ENCODE measurements at regions not wholly inside any gene's neighbourhood (a gene's known extent, or its start where the extent isn't known, plus 50 kb on each side); places are given as distances from the start of the nearest gene placed in this dataset.

GRCh38 chr4:155573126-155573525 lies 93.5 kb upstream of the GUCY1A1 start:
- Histone ChIP-seq H3K4me1 (no peaks in the 10 kb centered on the region), H3K27ac (no peak overlapping the region), H3K27me3 (no peaks in the 10 kb centered on the region), H3K36me3 (no peaks in the 10 kb centered on the region), H3K9me3 (no peaks in the 10 kb centered on the region), H3K4me3 (no peak overlapping the region)
- WGBS, 2 donors (ENCODE audit: low coverage in 1 of 2) = 70 to 89% methylated on average over 2 to 3 of the region's 5 CpGs
- ATAC-seq = no peak
- TF ChIP-seq POLR2A (IDR thresholded peaks at IDR 0.05) (no peak), POLR2AphosphoS5 (IDR thresholded peaks at IDR 0.05) (no peak), EP300 (IDR thresholded peaks at IDR 0.05) (no peak)
- TF ChIP-seq, protein P1, sequence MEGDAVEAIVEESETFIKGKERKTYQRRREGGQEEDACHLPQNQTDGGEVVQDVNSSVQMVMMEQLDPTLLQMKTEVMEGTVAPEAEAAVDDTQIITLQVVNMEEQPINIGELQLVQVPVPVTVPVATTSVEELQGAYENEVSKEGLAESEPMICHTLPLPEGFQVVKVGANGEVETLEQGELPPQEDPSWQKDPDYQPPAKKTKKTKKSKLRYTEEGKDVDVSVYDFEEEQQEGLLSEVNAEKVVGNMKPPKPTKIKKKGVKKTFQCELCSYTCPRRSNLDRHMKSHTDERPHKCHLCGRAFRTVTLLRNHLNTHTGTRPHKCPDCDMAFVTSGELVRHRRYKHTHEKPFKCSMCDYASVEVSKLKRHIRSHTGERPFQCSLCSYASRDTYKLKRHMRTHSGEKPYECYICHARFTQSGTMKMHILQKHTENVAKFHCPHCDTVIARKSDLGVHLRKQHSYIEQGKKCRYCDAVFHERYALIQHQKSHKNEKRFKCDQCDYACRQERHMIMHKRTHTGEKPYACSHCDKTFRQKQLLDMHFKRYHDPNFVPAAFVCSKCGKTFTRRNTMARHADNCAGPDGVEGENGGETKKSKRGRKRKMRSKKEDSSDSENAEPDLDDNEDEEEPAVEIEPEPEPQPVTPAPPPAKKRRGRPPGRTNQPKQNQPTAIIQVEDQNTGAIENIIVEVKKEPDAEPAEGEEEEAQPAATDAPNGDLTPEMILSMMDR (IDR thresholded peaks at IDR 0.05) = no peak

DNA sequence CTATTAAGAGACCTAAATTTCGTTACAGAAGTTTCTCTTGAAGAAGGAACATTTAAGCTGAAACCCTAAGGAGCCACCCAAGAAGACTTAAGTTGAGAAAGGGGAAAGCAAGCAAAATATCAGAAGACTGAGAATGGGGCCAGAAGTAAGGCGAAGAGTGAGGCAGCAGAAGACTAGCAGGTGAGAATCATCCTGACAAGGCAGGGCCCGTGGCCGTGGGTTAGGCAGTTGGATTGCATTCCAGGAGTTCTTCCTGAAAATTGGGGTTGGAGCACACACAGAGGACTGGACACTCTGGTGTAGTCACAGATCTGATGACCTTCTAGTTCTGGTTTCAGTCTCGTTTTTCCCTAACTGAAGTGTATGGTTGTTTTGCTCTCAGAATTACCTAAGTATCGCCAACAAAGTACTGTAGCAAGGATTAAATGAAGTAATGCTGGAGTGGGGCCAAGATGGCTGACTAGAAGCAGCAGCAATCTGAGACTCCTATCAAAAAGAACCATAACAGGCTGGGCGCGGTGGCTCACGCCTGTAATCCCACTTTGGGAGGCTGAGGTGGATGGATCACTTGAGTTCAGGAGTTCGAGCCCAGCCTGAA lies 94.4 kb upstream of the GUCY1A1 start:
- 85 to 90% methylated on average over 7 to 10 of the region's 10 CpGs for WGBS, 2 donors (ENCODE audit: low coverage in 1 of 2)
- no peaks in the 10 kb centered on the region for H3K27me3 ChIP-seq
- H3K27ac ChIP-seq = no peak overlapping the region
- no peak for ATAC-seq
- no peak overlapping the region for H3K4me3 ChIP-seq
- no peaks in the 10 kb centered on the region for H3K9me3 ChIP-seq
- TF ChIP-seq POLR2A (IDR thresholded peaks at IDR 0.05) = no peak
- H3K4me1 ChIP-seq = no peaks in the 10 kb centered on the region
- H3K36me3 ChIP-seq = no peaks in the 10 kb centered on the region

DNA sequence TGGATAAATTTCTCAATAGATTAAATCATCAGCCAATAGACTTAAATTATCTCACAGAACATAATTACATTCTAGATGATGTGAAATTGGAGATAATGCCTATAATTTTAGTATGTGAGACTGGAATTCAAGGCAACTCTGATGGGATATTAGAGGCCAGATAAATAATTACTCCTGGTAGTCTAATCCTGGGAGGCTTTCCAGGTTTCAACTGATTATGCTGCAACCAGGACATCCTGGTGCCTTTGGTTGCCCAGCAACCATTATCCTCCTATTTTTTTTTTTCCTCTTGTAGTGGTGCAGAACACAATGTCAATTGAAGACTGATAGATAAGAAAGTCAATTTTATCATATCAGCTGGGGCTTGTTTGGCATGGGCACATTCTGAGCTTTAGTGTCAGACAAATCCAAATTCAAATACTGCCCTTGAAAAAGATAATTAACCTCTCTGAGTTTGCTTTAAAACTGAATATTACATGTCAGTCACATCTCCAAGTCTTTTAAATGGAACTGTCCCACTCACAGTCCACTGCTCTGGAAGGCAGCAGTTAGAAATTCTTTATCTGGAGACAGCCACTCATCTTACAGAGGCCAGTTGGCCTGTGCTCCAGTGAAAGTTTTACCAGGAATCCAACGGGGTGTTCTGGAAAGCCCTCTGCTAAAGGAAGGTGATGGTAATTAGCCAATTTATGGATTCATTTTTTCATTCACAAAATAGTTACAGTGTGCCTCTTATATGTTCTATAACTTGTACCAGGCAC lies 95.3 kb upstream of the GUCY1A1 start:
- Histone ChIP-seq H3K27ac (no peak overlapping the region), H3K4me1 (no peaks in the 10 kb centered on the region), H3K9me3 (no peaks in the 10 kb centered on the region), H3K27me3 (no peaks in the 10 kb centered on the region), H3K36me3 (no peaks in the 10 kb centered on the region), H3K4me3 (no peak overlapping the region)
- ATAC-seq = no peak
- TF ChIP-seq EP300 (IDR thresholded peaks at IDR 0.05) (no peak), POLR2AphosphoS5 (IDR thresholded peaks at IDR 0.05) (no peak), POLR2A (IDR thresholded peaks at IDR 0.05) (no peak)
- TF ChIP-seq, protein P1 (IDR thresholded peaks at IDR 0.05) = no peak
- WGBS, 2 donors (ENCODE audit: low coverage in 1 of 2) = 43 to 69% methylated on average over 1 of the region's 1 CpG

DNA sequence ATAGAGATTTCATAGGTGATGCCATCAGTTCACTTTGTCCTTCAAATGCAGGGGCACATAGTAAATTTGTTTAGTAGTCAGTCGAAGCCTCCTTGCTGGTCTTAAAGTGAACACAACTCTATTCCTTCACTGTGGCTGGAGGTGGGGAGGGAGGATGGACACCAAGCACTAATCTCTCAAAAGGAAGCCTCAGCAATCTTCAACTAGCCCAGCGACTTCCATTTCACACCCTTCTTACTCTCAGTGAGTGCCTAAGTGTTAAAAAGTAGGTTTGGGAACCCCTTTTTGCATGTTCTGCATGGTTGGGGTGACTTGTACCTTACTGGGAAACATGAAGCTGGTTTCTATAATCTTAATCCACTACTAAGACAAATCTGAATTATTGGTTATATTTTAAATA lies 96.0 kb upstream of the GUCY1A1 start:
- Histone ChIP-seq H3K27ac (no peak overlapping the region), H3K4me1 (no peaks in the 10 kb centered on the region), H3K27me3 (no peaks in the 10 kb centered on the region), H3K9me3 (no peaks in the 10 kb centered on the region), H3K4me3 (no peak overlapping the region), H3K36me3 (no peaks in the 10 kb centered on the region)
- TF ChIP-seq EP300 (IDR thresholded peaks at IDR 0.05) (no peak), POLR2AphosphoS5 (IDR thresholded peaks at IDR 0.05) (no peak), POLR2A (IDR thresholded peaks at IDR 0.05) (no peak)
- TF ChIP-seq, protein P1 (IDR thresholded peaks at IDR 0.05) = no peak
- ATAC-seq = no peak
- 90% methylated on average over 2 of the region's 2 CpGs; no CpG with 5 or more reads in 1 of the 2 donors for WGBS, 2 donors (ENCODE audit: low coverage in 1 of 2)

GRCh38 chr4:155569960-155570515 lies 96.6 kb upstream of the GUCY1A1 start:
- Histone ChIP-seq H3K4me3 (no peak overlapping the region), H3K4me1 (no peaks in the 10 kb centered on the region), H3K36me3 (no peaks in the 10 kb centered on the region), H3K27me3 (no peaks in the 10 kb centered on the region), H3K9me3 (no peaks in the 10 kb centered on the region), H3K27ac (no peak overlapping the region)
- 79 to 91% methylated on average over 3 to 4 of the region's 4 CpGs for WGBS, 2 donors (ENCODE audit: low coverage in 1 of 2)
- TF ChIP-seq POLR2A (IDR thresholded peaks at IDR 0.05) (no peak), EP300 (IDR thresholded peaks at IDR 0.05) (no peak), POLR2AphosphoS5 (IDR thresholded peaks at IDR 0.05) (no peak)
- TF ChIP-seq, protein P1 (IDR thresholded peaks at IDR 0.05) = no peak
- ATAC-seq = no peak

All from gastroesophageal sphincter (tissue), 4 donors.